ENCODE measurements at regions not wholly inside any gene's neighbourhood (a gene's known extent, or its start where the extent isn't known, plus 50 kb on each side); places are given as distances from the start of the nearest gene placed in this dataset.

DNA sequence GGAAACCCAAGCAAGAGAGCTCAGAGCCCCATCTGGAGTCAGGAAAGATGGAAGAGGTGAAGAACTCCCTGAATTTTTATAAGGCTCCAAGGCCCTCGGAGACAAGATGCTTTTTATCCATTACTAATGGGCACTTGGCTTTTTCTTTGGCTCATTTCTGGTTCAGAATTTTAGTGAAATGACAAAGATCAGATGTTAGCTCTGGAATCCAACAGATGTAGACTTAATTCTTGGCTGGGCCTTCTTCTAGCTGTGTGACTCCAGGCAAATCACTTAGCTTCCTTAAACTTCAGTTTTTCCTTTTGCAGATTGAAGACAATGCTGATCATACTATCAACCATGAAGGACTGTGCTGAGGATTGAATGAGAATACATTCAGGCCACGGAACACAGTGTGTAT is 85.2 kb downstream of the HRH4 start:
- Histone ChIP-seq H3K4me3 (ENCODE audit: low read depth in 1 of 3, low read length in 3 of 3) (no peak overlapping the region), H3K27me3 (ENCODE audit: control insufficient read depth in 4 of 4, insufficient read depth in 4 of 4, low read length in 3 of 4) (peaks cover 0 to 5% (median 0%) of the 10 kb centered on the region in 4 donors), H3K4me1 (ENCODE audit: control insufficient read depth in 4 of 4, insufficient read depth in 4 of 4, low read length in 3 of 4) (no peaks in the 10 kb centered on the region), H3K9ac (ENCODE audit: low read depth in 1 of 2, low read length in 2 of 2) (no peak overlapping the region), H3K9me3 (ENCODE audit: control insufficient read depth in 4 of 4, low read length in 3 of 4) (no peaks in the 10 kb centered on the region), H3K36me3 (ENCODE audit: control insufficient read depth in 4 of 4, insufficient read depth in 3 of 4, low read depth in 1 of 4, low read length in 3 of 4) (no peaks in the 10 kb centered on the region), H3K27ac (ENCODE audit: low read depth in 1 of 2, low read length in 2 of 2) (no peak overlapping the region)
- 82% methylated on average over 2 of the region's 2 CpGs for WGBS
- no peak for TF ChIP-seq FOXA1 (IDR thresholded peaks at IDR 0.05)
- DNase-seq (ENCODE audit: low spot score), result no peak

DNA sequence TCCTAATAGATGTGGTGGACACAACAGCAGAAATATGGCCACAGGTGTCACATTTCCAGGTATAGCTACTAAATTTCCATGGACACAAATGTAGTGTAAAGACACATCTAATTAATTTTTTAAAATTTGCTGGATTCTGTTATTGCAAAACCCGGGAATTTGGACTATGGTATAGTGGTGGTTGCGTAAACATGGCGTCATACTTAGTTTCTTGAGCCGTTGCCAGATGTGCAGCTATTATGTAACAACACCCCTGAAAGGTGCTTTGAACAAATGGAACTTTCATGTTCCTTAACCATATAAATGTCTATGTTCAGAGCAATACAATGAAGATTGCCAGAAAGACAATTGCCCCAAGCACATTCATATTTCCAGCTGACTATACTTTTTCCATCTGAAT is 85.9 kb downstream of the HRH4 start:
- peak; percentile 42 to 63 for TF ChIP-seq JUND (IDR thresholded peaks at IDR 0.05)
- TF ChIP-seq GABPA (IDR thresholded peaks at IDR 0.05 in 1 of 2, conservative IDR thresholded peaks at IDR 0.05 in 1 of 2), result no peak
- no peak for TF ChIP-seq FOXA2 (IDR thresholded peaks at IDR 0.05)
- TF ChIP-seq, protein P1, sequence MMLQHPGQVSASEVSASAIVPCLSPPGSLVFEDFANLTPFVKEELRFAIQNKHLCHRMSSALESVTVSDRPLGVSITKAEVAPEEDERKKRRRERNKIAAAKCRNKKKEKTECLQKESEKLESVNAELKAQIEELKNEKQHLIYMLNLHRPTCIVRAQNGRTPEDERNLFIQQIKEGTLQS (IDR thresholded peaks at IDR 0.05), result peak; percentile 19
- peak; percentile 50 to 82 for TF ChIP-seq HNF4A (conservative IDR thresholded peaks at IDR 0.05)
- TF ChIP-seq, protein P2, sequence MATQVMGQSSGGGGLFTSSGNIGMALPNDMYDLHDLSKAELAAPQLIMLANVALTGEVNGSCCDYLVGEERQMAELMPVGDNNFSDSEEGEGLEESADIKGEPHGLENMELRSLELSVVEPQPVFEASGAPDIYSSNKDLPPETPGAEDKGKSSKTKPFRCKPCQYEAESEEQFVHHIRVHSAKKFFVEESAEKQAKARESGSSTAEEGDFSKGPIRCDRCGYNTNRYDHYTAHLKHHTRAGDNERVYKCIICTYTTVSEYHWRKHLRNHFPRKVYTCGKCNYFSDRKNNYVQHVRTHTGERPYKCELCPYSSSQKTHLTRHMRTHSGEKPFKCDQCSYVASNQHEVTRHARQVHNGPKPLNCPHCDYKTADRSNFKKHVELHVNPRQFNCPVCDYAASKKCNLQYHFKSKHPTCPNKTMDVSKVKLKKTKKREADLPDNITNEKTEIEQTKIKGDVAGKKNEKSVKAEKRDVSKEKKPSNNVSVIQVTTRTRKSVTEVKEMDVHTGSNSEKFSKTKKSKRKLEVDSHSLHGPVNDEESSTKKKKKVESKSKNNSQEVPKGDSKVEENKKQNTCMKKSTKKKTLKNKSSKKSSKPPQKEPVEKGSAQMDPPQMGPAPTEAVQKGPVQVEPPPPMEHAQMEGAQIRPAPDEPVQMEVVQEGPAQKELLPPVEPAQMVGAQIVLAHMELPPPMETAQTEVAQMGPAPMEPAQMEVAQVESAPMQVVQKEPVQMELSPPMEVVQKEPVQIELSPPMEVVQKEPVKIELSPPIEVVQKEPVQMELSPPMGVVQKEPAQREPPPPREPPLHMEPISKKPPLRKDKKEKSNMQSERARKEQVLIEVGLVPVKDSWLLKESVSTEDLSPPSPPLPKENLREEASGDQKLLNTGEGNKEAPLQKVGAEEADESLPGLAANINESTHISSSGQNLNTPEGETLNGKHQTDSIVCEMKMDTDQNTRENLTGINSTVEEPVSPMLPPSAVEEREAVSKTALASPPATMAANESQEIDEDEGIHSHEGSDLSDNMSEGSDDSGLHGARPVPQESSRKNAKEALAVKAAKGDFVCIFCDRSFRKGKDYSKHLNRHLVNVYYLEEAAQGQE (IDR thresholded peaks at IDR 0.05), result no peak
- peak; percentile 36 for TF ChIP-seq HNF4G (IDR thresholded peaks at IDR 0.05)
- WGBS, result 28% methylated on average over 4 of the region's 4 CpGs
- no peaks in the 10 kb centered on the region for H3K36me3 ChIP-seq (ENCODE audit: control insufficient read depth in 4 of 4, insufficient read depth in 3 of 4, low read depth in 1 of 4, low read length in 3 of 4)
- DNase-seq (ENCODE audit: low spot score), result no peak
- H3K4me1 ChIP-seq (ENCODE audit: control insufficient read depth in 4 of 4, insufficient read depth in 4 of 4, low read length in 3 of 4), result no peaks in the 10 kb centered on the region
- no peak overlapping the region for H3K9ac ChIP-seq (ENCODE audit: low read depth in 1 of 2, low read length in 2 of 2)
- no peak overlapping the region for H3K4me3 ChIP-seq (ENCODE audit: low read depth in 1 of 3, low read length in 3 of 3)
- no peaks in the 10 kb centered on the region for H3K9me3 ChIP-seq (ENCODE audit: control insufficient read depth in 4 of 4, low read length in 3 of 4)
- peaks cover 0 to 5% (median 0%) of the 10 kb centered on the region in 4 donors for H3K27me3 ChIP-seq (ENCODE audit: control insufficient read depth in 4 of 4, insufficient read depth in 4 of 4, low read length in 3 of 4)
- H3K27ac ChIP-seq (ENCODE audit: low read depth in 1 of 2, low read length in 2 of 2), result no peak overlapping the region

DNA sequence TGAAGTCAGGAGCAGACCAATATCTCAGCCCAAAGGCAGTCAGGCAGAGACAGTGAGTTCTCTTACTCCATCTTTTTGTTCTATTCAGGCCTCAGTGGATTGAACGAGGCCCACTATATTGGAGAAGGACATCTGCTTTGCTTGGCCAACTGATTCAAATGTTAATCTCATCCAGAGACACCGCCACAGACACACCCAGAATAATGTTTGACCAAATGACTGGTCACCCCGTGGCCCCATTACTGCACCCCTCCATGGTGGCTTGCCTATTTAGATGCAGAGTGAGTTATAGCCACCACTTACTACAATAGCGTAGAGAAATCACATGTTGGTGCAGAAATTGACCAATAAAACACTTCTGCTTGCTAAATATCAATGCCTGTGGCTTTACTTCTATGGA is 88.1 kb downstream of the HRH4 start:
- no peak overlapping the region for H3K9ac ChIP-seq (ENCODE audit: low read depth in 1 of 2, low read length in 2 of 2)
- TF ChIP-seq FOXA2 (IDR thresholded peaks at IDR 0.05) (no peak), RAD21 (IDR thresholded peaks at IDR 0.05) (no peak), HNF4A (conservative IDR thresholded peaks at IDR 0.05) (no peak), FOXA1 (IDR thresholded peaks at IDR 0.05) (no peak), NR2F2 (IDR thresholded peaks at IDR 0.05) (no peak), HNF4G (IDR thresholded peaks at IDR 0.05) (no peak), JUND (IDR thresholded peaks at IDR 0.05) (no peak), SP1 (IDR thresholded peaks at IDR 0.05) (no peak), TAF1 (conservative IDR thresholded peaks at IDR 0.05) (no peak)
- TF ChIP-seq, protein P1 (IDR thresholded peaks at IDR 0.05), result no peak
- TF ChIP-seq, protein P2 (IDR thresholded peaks at IDR 0.05), result no peak
- TF ChIP-seq, protein P3, sequence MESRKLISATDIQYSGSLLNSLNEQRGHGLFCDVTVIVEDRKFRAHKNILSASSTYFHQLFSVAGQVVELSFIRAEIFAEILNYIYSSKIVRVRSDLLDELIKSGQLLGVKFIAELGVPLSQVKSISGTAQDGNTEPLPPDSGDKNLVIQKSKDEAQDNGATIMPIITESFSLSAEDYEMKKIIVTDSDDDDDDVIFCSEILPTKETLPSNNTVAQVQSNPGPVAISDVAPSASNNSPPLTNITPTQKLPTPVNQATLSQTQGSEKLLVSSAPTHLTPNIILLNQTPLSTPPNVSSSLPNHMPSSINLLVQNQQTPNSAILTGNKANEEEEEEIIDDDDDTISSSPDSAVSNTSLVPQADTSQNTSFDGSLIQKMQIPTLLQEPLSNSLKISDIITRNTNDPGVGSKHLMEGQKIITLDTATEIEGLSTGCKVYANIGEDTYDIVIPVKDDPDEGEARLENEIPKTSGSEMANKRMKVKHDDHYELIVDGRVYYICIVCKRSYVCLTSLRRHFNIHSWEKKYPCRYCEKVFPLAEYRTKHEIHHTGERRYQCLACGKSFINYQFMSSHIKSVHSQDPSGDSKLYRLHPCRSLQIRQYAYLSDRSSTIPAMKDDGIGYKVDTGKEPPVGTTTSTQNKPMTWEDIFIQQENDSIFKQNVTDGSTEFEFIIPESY (IDR thresholded peaks at IDR 0.05), result no peak
- TF ChIP-seq, protein P4, sequence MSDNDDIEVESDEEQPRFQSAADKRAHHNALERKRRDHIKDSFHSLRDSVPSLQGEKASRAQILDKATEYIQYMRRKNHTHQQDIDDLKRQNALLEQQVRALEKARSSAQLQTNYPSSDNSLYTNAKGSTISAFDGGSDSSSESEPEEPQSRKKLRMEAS (IDR thresholded peaks at IDR 0.05), result no peak
- TF ChIP-seq, protein P5, sequence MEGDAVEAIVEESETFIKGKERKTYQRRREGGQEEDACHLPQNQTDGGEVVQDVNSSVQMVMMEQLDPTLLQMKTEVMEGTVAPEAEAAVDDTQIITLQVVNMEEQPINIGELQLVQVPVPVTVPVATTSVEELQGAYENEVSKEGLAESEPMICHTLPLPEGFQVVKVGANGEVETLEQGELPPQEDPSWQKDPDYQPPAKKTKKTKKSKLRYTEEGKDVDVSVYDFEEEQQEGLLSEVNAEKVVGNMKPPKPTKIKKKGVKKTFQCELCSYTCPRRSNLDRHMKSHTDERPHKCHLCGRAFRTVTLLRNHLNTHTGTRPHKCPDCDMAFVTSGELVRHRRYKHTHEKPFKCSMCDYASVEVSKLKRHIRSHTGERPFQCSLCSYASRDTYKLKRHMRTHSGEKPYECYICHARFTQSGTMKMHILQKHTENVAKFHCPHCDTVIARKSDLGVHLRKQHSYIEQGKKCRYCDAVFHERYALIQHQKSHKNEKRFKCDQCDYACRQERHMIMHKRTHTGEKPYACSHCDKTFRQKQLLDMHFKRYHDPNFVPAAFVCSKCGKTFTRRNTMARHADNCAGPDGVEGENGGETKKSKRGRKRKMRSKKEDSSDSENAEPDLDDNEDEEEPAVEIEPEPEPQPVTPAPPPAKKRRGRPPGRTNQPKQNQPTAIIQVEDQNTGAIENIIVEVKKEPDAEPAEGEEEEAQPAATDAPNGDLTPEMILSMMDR (IDR thresholded peaks at IDR 0.05; ENCODE audit: low read depth, low read length, missing input control), result no peak
- H3K9me3 ChIP-seq (ENCODE audit: control insufficient read depth in 4 of 4, low read length in 3 of 4), result no peaks in the 10 kb centered on the region
- H3K4me3 ChIP-seq (ENCODE audit: low read depth in 1 of 3, low read length in 3 of 3), result no peak overlapping the region
- DNase-seq (ENCODE audit: low spot score), result no peak
- H3K27me3 ChIP-seq (ENCODE audit: control insufficient read depth in 4 of 4, insufficient read depth in 4 of 4, low read length in 3 of 4), result no peaks in the 10 kb centered on the region
- no peaks in the 10 kb centered on the region for H3K36me3 ChIP-seq (ENCODE audit: control insufficient read depth in 4 of 4, insufficient read depth in 3 of 4, low read depth in 1 of 4, low read length in 3 of 4)
- 94% methylated on average over 4 of the region's 4 CpGs for WGBS
- H3K4me1 ChIP-seq (ENCODE audit: control insufficient read depth in 4 of 4, insufficient read depth in 4 of 4, low read length in 3 of 4), result no peaks in the 10 kb centered on the region
- H3K27ac ChIP-seq (ENCODE audit: low read depth in 1 of 2, low read length in 2 of 2), result no peak overlapping the region

Measured in liver (tissue), 8 donors.